Ramos (cell line): ENCODE measurements at regions not wholly inside any gene's neighbourhood (a gene's known extent, or its start where the extent isn't known, plus 50 kb on each side); places are given as distances from the start of the nearest gene placed in this dataset.

ENCODE experiments used
- in situ Hi-C: fragments of 300-500 bp; cut with MboI; formaldehyde crosslinking; loops from one replicate; pipeline ENCODE4 v1.14.3; 2022; ENCODE audit warnings: low sequenced_read_pairs; ENCODE audit not compliant: unreplicated experiment

GRCh38 chr7:131869986-131870385 lies 313.6 kb upstream of the PODXL start:
- in situ Hi-C loops = no loop called here

GRCh38 chr7:131869169-131869844 lies 312.9 kb upstream of the PODXL start:
- in situ Hi-C loops = no loop called here

- in situ Hi-C loops = no loop called here
These were observed 311.0 kb upstream of the PODXL start for GRCh38 chr7:131867461-131867860.

GRCh38 chr7:131865911-131866310 lies 309.5 kb upstream of the PODXL start:
- in situ Hi-C loops = no loop called here

- in situ Hi-C loops = no loop called here
These were observed 305.4 kb upstream of the PODXL start for GRCh38 chr7:131861620-131862346.

- in situ Hi-C loops = no loop called here
These were observed 302.9 kb upstream of the PODXL start for GRCh38 chr7:131859147-131859821.

- in situ Hi-C loops = no loop called here
These were observed 302.2 kb upstream of the PODXL start for GRCh38 chr7:131858611-131859010.

- in situ Hi-C loops = no loop called here
These were observed 293.0 kb upstream of the PODXL start for GRCh38 chr7:131849472-131849871.

- in situ Hi-C loops = no loop called here
These were observed 291.6 kb upstream of the PODXL start for GRCh38 chr7:131848033-131848432.

- in situ Hi-C loops = no loop called here
These were observed 289.3 kb upstream of the PODXL start for GRCh38 chr7:131845573-131846314.

- in situ Hi-C loops = no loop called here
These were observed 287.9 kb upstream of the PODXL start for GRCh38 chr7:131844369-131844768.

- in situ Hi-C loops = no loop called here
These were observed 287.5 kb upstream of the PODXL start for GRCh38 chr7:131843898-131844331.

GRCh38 chr7:131839967-131840690 lies 283.7 kb upstream of the PODXL start:
- in situ Hi-C loops = no loop called here

GRCh38 chr7:131836733-131837132 lies 280.3 kb upstream of the PODXL start:
- in situ Hi-C loops = no loop called here

- in situ Hi-C loops = no loop called here
These were observed 278.7 kb upstream of the PODXL start for GRCh38 chr7:131835141-131835540.

- in situ Hi-C loops = no loop called here
These were observed 274.3 kb upstream of the PODXL start for GRCh38 chr7:131830681-131831080.

GRCh38 chr7:131829947-131830558 lies 273.6 kb upstream of the PODXL start:
- in situ Hi-C loops = no loop called here

GRCh38 chr7:131827421-131827820 lies 271.0 kb upstream of the PODXL start:
- in situ Hi-C loops = no loop called here

- in situ Hi-C loops = no loop called here
These were observed 270.5 kb upstream of the PODXL start for GRCh38 chr7:131826960-131827359.
